Mammary epithelial cell (primary cell): ENCODE measurements at regions not wholly inside any gene's neighbourhood (a gene's known extent, or its start where the extent isn't known, plus 50 kb on each side); places are given as distances from the start of the nearest gene placed in this dataset.

Source experiments
- CTCF ChIP-seq, 2 donors: IDR thresholded peaks in 1 of 2; conservative IDR thresholded peaks in 1 of 2; 2 replicates each; pipeline ENCODE4 v1.5.1; 2011 to 2012; ENCODE audit warnings: inconsistent platforms in 2 of 2, low read length in 2 of 2, mild to moderate bottlenecking in 2 of 2, control low read depth in 1 of 2, low read depth in 1 of 2; ENCODE audit not compliant: insufficient read depth in 1 of 2; ENCODE audit errors: extremely low read depth in 1 of 2
- EZH2 ChIP-seq: IDR thresholded peaks from 2 replicates; pipeline ENCODE4 v1.6.1; 2012; ENCODE audit warnings: low read length, inconsistent platforms, borderline replicate concordance

DNA sequence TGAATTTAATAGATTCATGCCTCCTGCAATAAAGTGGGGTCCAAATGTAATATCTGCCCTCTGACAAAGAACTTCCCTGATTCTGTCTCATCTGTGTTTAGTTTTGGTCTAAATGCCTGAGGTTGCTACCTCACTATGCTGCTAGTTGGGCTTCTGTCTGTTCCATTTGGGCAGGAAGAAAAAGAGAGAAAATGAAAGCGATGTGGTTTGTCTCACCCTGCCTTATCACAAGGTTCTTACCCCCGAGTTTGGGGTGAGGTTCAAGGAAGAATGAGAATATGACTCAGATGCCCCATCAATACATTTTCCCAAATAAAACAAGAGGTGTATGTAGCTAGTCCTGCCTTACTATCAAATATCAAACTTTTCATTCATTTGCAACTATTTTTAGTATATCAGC, 132.1 kb upstream of the MTAP start:
- TF ChIP-seq CTCF (conservative IDR thresholded peaks at IDR 0.05 in 1 of 2, IDR thresholded peaks at IDR 0.05 in 1 of 2; ENCODE audit: extremely low read depth in 1 of 2, insufficient read depth in 1 of 2, low read depth in 1 of 2, low read length in 2 of 2) = no peak
- TF ChIP-seq EZH2 = no peak
